HG03460 (cell line): ENCODE measurements at regions not wholly inside any gene's neighbourhood (a gene's known extent, or its start where the extent isn't known, plus 50 kb on each side); places are given as distances from the start of the nearest gene placed in this dataset.

Experiments
- ATAC-seq: cut with Tn5 transposase; IDR thresholded peaks from one replicate; pipeline ENCODE4 v1.9.1; 2021; ENCODE audit not compliant: unreplicated experiment

GRCh38 chr4:178470996-178471784 is 1029.0 kb upstream of the AGA start:
- no peak for ATAC-seq

- ATAC-seq = no peak
Measured at GRCh38 chr4:178471994-178472393, 1029.8 kb upstream of the AGA start.

- no peak for ATAC-seq
Measured at GRCh38 chr4:178480105-178480504, 1037.9 kb upstream of the AGA start.

- ATAC-seq = no peak
Measured at GRCh38 chr4:178480881-178481280, 1038.6 kb upstream of the AGA start.

- no peak for ATAC-seq
Measured at GRCh38 chr4:178481564-178481963, 1039.3 kb upstream of the AGA start.

GRCh38 chr4:178523038-178523437 is 1080.8 kb upstream of the AGA start:
- ATAC-seq = no peak

GRCh38 chr4:178535939-178536579 is 1093.8 kb upstream of the AGA start:
- ATAC-seq = no peak

GRCh38 chr4:178553201-178553600 is 1111.0 kb upstream of the AGA start:
- no peak for ATAC-seq

- no peak for ATAC-seq
Measured at GRCh38 chr4:178554352-178554751, 1112.1 kb upstream of the AGA start.

GRCh38 chr4:178556796-178557195 is 1114.6 kb upstream of the AGA start:
- no peak for ATAC-seq

GRCh38 chr4:178577933-178578332 is 1135.7 kb upstream of the AGA start:
- no peak for ATAC-seq

GRCh38 chr4:178595500-178596138 is 1153.4 kb upstream of the AGA start:
- ATAC-seq = no peak

GRCh38 chr4:178598672-178599071 is 1156.4 kb upstream of the AGA start:
- ATAC-seq = no peak

GRCh38 chr4:178599521-178599920 is 1157.3 kb upstream of the AGA start:
- no peak for ATAC-seq

GRCh38 chr4:178602833-178603232 is 1160.6 kb upstream of the AGA start:
- ATAC-seq = no peak

GRCh38 chr4:178611062-178611461 is 1168.8 kb upstream of the AGA start:
- no peak for ATAC-seq

GRCh38 chr4:178612733-178613132 is 1170.5 kb upstream of the AGA start:
- no peak for ATAC-seq

- no peak for ATAC-seq
Measured at GRCh38 chr4:178632415-178632814, 1190.2 kb upstream of the AGA start.

- ATAC-seq = no peak
Measured at GRCh38 chr4:178633263-178633662, 1191.0 kb upstream of the AGA start.

GRCh38 chr4:178664621-178665020 is 1222.4 kb upstream of the AGA start:
- no peak for ATAC-seq

GRCh38 chr4:178665916-178666315 is 1223.7 kb upstream of the AGA start:
- no peak for ATAC-seq

- ATAC-seq = no peak
Measured at GRCh38 chr4:178671766-178672165, 1229.5 kb upstream of the AGA start.
